ENCODE measurements at regions not wholly inside any gene's neighbourhood (a gene's known extent, or its start where the extent isn't known, plus 50 kb on each side); places are given as distances from the start of the nearest gene placed in this dataset.

DNA sequence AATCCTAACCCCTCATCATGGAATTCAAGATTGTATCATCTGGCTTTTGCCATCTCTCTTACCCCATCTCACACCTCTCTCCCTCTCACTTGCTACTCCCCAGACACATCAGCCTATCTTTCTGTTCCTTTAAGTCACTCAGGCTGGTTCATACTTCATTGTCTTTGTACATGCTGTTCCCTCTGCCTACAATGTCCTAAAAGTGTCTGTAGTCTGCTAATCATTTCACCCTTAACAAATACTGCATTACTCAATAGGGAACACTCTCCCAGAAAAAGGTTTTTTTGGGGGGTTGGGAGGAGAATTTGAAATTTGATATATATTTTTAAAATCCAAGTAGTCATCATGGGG lies 146.2 kb upstream of the KLF7 start:
- TF ChIP-seq POLR2A (IDR thresholded peaks at IDR 0.05) = no peak
- TF ChIP-seq, protein P1, sequence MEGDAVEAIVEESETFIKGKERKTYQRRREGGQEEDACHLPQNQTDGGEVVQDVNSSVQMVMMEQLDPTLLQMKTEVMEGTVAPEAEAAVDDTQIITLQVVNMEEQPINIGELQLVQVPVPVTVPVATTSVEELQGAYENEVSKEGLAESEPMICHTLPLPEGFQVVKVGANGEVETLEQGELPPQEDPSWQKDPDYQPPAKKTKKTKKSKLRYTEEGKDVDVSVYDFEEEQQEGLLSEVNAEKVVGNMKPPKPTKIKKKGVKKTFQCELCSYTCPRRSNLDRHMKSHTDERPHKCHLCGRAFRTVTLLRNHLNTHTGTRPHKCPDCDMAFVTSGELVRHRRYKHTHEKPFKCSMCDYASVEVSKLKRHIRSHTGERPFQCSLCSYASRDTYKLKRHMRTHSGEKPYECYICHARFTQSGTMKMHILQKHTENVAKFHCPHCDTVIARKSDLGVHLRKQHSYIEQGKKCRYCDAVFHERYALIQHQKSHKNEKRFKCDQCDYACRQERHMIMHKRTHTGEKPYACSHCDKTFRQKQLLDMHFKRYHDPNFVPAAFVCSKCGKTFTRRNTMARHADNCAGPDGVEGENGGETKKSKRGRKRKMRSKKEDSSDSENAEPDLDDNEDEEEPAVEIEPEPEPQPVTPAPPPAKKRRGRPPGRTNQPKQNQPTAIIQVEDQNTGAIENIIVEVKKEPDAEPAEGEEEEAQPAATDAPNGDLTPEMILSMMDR (IDR thresholded peaks at IDR 0.05) = no peak

All from heart left ventricle (tissue), 13 donors.